GM21717 (cell line): ENCODE measurements at regions not wholly inside any gene's neighbourhood (a gene's known extent, or its start where the extent isn't known, plus 50 kb on each side); places are given as distances from the start of the nearest gene placed in this dataset.
A peak's percentile ranks its signal among the peaks of the same experiment; 100 is the strongest.

Source experiments
- ATAC-seq: cut with Tn5 transposase; IDR thresholded peaks from one replicate; pipeline ENCODE4 v1.9.1; 2021; ENCODE audit warnings: mild to moderate bottlenecking, moderate library complexity; ENCODE audit not compliant: unreplicated experiment

- no peak for ATAC-seq
Measured at GRCh38 chr11:59302991-59303390, 55.7 kb upstream of the OR5AN1 start.

DNA sequence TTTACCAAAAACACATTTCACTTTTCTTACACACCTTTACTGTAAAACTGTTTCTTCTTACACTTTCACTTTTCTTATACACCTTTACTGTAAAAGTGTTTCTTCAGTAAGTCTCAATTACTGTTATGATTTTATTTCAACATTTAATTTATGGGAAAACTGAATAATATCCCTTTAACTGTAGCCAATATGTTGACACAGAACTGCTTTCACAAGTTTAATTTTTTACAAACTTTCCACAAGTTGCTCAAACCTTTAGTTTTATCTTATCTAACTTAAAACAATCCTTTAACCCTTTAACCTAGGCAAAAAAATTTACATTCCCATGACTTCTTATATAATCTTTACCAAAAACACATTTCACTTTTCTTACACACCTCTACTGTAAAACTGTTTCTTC lies 63.3 kb upstream of the OR5AN1 start:
- ATAC-seq, result no peak

DNA sequence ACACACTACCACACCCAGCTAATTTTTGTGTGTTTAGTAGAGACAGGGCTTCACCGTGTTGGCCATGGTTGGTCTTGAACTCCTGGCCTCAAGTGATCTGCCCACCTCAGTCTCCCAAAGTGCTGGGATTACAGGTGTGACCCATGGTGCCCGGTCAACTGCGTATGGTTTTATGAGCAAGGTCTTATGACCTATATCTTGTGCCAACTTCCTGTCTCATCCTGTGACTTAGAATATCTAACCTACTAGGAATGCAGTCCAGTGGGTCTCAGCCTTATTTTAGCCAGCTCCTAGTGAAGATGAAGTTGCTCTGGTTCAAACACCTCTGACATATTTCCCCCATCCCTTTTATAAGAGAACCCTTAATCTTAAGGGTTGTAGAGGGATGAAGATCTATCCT lies 66.1 kb upstream of the OR5AN1 start:
- no peak for ATAC-seq

DNA sequence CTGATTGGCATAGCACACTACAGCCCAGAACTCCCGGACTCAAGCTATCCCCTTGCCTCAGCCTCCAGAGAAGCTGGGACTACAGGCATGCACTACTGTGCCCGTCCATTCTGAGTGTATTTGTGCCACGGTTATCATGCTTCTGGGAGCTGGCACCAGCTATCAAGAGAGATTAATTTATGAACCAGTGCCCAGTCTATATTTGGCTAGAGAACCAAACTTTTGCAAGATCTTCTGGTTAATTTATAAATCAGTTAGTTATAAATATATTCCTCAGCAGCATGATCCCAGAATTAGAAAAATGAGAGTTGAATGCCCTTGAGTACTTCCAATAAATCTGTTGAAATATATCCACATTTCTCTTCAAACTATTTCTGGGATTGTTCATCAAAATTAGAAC lies 67.5 kb upstream of the OR5AN1 start:
- ATAC-seq, result no peak

DNA sequence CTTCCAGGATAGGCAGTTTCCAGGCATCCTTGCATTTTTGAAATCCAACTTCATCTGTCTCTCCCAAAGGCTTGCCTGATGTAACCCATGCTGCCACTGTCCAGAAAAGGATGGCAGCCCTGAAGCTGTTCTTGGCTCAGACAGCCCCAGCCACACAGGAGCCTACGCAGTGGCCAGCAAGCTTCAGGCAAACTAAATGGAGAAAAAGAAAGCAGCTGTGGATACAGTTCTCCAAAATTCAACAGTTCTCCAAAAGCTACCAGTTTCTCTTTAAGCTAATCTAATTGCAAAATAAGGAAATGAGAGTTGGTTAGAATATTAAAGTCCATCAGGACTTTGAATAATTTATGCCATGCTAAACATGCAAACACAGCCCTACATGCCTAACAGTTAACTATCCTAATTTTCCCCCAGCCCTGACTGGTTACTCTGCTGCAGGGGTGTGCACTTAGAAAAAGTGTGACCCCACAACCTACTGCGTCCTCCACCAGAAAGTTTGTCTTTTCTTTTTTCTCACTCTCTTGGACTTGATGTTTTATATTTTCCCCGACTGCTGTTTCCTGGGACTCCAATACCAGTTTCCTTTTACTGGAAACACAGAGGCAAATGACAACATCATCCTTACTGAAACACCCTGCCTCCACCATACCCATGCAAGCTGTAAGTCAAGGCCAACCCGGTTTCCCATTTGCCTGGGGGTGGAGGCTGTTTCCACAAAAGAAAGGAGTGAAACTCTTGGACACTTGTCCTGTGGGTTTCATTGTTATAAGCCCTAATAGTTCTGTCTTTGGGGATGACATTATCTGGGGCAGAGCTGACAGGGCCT lies 69.1 kb upstream of the OR5AN1 start:
- no peak for ATAC-seq

- no peak for ATAC-seq
Measured at GRCh38 chr11:59285716-59286260, 72.9 kb upstream of the OR5AN1 start.

DNA sequence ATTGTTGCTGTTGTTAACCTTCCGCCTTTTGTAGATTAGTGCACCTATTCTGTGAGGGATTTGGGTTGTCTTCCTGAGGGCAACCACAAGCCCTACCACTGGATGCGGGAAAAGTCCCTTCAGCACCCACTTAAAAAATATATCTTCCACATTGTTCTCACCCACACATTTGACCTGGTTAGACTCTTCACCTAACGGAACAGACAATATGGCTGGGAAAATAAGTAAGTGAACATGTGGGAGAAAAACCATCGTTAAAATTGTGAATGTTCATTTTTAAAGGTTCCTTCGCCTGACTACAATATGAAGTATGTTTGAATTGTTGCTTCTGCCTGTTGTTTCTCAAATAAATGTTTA lies 72.0 kb upstream of the MPEG1 start:
- peak; percentile 10 for ATAC-seq

GRCh38 chr11:59283825-59284772 lies 71.4 kb upstream of the MPEG1 start:
- ATAC-seq, result peak; percentile 60

GRCh38 chr11:59283311-59283710 lies 70.6 kb upstream of the MPEG1 start:
- no peak for ATAC-seq

GRCh38 chr11:59281177-59281576 lies 68.5 kb upstream of the MPEG1 start:
- no peak for ATAC-seq

DNA sequence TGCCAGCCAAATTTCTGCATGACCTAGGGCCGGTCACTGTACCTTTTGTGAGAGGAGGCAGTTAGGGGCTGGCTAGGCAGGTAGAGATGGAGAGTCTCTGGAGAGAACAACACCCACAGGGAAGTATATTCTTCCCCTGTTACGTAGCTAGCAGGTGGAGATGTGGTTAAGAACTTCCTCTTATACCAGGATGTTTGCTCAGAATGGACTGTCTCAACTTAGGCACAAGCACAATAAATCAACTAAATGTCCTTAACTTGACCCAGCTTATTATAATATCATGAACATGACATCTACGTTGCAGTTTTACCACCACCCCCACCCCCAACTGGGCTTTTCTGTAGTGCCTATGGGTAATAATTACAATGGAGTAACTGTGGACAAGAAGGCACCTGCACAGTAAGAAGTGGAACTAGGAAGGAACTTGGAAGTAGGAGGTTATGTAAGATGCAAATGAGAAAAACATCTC lies 60.7 kb upstream of the MPEG1 start:
- ATAC-seq, result peak; percentile 95

GRCh38 chr11:59272771-59273372 lies 60.1 kb upstream of the MPEG1 start:
- ATAC-seq, result peak; percentile 15

DNA sequence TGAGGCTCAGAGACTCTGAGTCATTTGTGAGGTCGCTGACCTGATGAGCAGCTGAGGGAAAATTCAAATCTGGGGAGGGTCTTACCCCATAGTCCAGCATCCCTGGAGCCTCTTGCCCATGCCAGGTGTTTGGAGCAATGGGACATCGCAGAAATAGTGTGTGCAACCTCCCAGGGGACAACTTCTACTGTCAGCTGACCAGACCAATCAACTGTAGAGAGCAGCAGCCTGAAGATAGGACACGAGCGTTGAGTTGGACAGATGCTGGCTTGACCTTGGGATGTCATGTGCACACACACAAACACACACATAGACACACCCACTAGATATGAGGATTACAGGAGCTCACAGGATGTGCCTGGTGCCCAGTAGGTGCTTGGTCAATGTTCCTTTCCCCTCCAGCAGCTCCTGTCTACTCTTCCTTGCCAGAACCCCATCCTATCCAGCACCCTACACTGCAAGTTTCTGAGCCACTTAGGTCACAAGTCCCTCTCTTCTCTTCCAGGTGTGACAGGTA lies 59.1 kb upstream of the MPEG1 start:
- no peak for ATAC-seq

DNA sequence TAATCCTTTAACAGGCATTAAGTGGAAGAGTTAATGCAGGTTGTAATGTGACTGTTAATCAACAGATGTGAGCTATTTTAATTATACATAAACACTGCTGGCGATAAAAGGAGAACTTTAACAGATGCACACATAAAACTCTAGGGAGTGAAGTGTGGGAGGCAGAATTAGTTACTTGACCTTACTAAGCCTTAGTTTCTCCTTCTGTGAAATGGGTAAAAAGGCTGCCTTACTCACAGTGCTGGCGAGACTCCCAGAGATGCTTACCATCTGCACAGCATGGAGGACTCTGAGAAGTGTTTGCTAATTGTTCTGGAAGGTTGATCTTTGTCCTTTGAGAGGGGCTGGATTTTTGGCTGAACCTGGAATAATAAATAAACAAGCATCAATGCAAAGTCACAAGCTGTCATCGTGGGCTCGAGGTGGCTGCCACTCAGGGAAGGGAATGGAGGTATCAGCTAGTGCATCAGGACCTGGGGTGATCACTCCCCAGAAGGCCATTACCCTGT lies 58.6 kb upstream of the MPEG1 start:
- ATAC-seq, result no peak

DNA sequence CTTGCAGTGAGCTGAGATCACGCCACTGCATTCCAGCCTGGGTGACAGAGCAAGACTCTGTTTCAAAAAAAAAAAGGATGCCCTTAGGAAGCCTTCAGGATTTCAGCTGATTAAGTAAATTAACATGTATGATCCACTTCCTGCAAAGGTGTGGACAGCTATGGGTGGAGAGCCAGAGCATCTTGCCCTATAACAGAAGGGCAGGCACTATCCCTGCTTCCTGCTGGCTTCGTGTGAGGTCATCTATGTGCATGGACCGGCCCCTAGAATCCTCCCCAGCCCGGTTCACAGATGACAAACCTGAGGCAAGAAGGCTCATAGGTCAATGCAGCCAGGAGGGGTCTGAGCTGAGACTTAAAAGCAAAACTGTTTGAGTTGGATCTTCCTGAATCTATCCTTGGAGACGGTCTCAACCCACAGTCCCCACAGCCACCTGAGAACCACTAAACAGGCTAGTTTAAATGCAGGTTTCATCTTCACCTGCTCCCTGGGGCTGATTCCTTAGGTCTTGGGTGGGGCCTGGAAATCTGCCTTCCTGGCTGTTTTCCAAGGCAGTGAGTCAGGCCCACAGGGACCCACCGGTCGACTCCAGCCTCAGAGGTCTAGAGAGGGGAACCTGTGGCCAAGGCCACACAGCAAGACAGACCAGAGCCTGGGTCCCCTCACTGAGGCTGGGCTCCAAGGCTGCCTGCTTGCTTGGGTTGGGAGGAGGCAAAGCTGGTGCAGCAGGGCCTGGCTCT lies 55.2 kb upstream of the MPEG1 start:
- ATAC-seq, result no peak

DNA sequence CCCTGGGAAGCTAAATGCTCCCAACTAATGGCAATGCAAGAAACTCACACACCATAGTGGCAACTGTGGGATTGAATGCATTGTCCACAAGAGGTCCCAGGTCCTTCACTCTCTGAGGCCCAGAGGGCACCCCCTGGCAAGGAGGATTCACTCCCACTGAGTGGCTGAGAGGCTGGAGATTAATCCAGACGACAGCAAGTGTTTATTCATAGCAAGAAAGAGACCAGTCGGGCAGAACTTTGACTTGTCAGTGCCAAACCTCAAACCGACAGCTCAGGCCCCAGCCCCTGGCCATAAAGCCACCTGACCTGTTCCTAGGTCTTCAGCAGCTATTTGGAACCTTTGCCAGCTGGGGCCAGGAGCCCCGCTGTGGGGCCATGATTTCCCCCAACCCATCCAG lies 54.5 kb upstream of the MPEG1 start:
- ATAC-seq, result peak; percentile 62

- no peak for ATAC-seq
Measured at GRCh38 chr11:59266491-59266890, 53.8 kb upstream of the MPEG1 start.

GRCh38 chr11:59265735-59266134 lies 53.0 kb upstream of the MPEG1 start:
- ATAC-seq, result no peak

- no peak for ATAC-seq
Measured at GRCh38 chr11:59264736-59265135, 52.0 kb upstream of the MPEG1 start.
